ENCODE measurements at regions not wholly inside any gene's neighbourhood (a gene's known extent, or its start where the extent isn't known, plus 50 kb on each side); places are given as distances from the start of the nearest gene placed in this dataset.

GRCh38 chr15:70490838-70491155 lies 272.6 kb downstream of the UACA start:
- TF ChIP-seq, protein P1, sequence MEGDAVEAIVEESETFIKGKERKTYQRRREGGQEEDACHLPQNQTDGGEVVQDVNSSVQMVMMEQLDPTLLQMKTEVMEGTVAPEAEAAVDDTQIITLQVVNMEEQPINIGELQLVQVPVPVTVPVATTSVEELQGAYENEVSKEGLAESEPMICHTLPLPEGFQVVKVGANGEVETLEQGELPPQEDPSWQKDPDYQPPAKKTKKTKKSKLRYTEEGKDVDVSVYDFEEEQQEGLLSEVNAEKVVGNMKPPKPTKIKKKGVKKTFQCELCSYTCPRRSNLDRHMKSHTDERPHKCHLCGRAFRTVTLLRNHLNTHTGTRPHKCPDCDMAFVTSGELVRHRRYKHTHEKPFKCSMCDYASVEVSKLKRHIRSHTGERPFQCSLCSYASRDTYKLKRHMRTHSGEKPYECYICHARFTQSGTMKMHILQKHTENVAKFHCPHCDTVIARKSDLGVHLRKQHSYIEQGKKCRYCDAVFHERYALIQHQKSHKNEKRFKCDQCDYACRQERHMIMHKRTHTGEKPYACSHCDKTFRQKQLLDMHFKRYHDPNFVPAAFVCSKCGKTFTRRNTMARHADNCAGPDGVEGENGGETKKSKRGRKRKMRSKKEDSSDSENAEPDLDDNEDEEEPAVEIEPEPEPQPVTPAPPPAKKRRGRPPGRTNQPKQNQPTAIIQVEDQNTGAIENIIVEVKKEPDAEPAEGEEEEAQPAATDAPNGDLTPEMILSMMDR (conservative IDR thresholded peaks at IDR 0.05; ENCODE audit: low read length): no peak
- no peak for TF ChIP-seq EZH2phosphoT487 (IDR thresholded peaks at IDR 0.05; ENCODE audit: borderline replicate concordance, low read depth, low read length)

All from OCI-LY7 (cell line).